ENCODE measurements at regions not wholly inside any gene's neighbourhood (a gene's known extent, or its start where the extent isn't known, plus 50 kb on each side); places are given as distances from the start of the nearest gene placed in this dataset.
A peak's percentile ranks its signal among the peaks of the same experiment; 100 is the strongest.

- no peak overlapping the region for H3K27ac ChIP-seq (ENCODE audit: extremely low read length, insufficient read depth, low read length)
- H3K27me3 ChIP-seq (ENCODE audit: control insufficient read depth in 1 of 2, insufficient read depth in 2 of 2, low read length in 2 of 2): no peaks in the 10 kb centered on the region
- FAIRE-seq (peak; percentile 34), ATAC-seq (no peak), DNase-seq (ENCODE audit: low spot score) (no peak)
- WGBS (ENCODE audit: low lambda C conversion rate): 55% methylated on average over 8 of the region's 8 CpGs
- H3K9ac ChIP-seq (ENCODE audit: insufficient read depth, low read depth, low read length): no peak overlapping the region
- intact Hi-C loops (cut with micrococcal nuclease; ENCODE audit: unreplicated experiment) (no loop called here), in situ Hi-C loops (cut with HindIII; ENCODE audit: extremely low pct_ligation_motif_present, low pct_unique_long_range_greater_than_20kb) (loop anchor here (10.0 kb wide), 1 partner anchor 159 kb away; no protein-coding TSS in a partner anchor)
- no peaks in the 10 kb centered on the region for H4K20me1 ChIP-seq (ENCODE audit: insufficient read depth, low read length)
- TF ChIP-seq ZMYM3 (CRISPR knock-in tag; IDR thresholded peaks at IDR 0.05) (0 out of 2 replicates have a peak, but pooled peaks have one; percentile 22), ZNF232 (CRISPR knock-in tag; IDR thresholded peaks at IDR 0.05; ENCODE audit: borderline replicate concordance) (no peak)
- peak overlapping the region in 1 of 3 experiments; percentile 43; a peak in 1 of 6 replicates for H3K4me3 ChIP-seq (replicated peaks in 1 of 3; ENCODE audit: insufficient read depth in 1 of 3, low read depth in 2 of 3, low read length in 3 of 3)
- no TSS peak for BruUV-seq (replicated peaks)
- H3K79me2 ChIP-seq (ENCODE audit: insufficient read depth, low read length): no peaks in the 10 kb centered on the region
- peak overlapping the region; percentile 61; the same call in 1 of the 2 replicates for H3K4me2 ChIP-seq (ENCODE audit: low read depth, low read length)
- ChIA-PET CTCF (ENCODE audit: low intra/inter-chr PET ratio, low total read pairs) (no interaction called here), POLR2A (interaction anchor here (0.9 kb wide), 1 partner anchor 460 kb away, joined by 5 read pairs; no protein-coding TSS in a partner anchor)
- no peaks in the 10 kb centered on the region for H3K36me3 ChIP-seq (replicated peaks in 1 of 2; ENCODE audit: control insufficient read depth in 1 of 2, insufficient read depth in 2 of 2, low read length in 2 of 2)
- H3K9me3 ChIP-seq (ENCODE audit: low read length): no peaks in the 10 kb centered on the region
- no peak overlapping the region for H2AFZ ChIP-seq (ENCODE audit: low read length)
- H3K4me1 ChIP-seq (ENCODE audit: insufficient read depth, low read length): peaks cover 39% of the 10 kb centered on the region
Measured at GRCh38 chrX:40473460-40474204, 107.1 kb upstream of the ATP6AP2 start.

- POLR2A ChIA-PET: no interaction called here
- H2AFZ ChIP-seq (ENCODE audit: low read length): no peak overlapping the region
- TF ChIP-seq MTA1 (CRISPR knock-in tag; IDR thresholded peaks at IDR 0.05; ENCODE audit: borderline replicate concordance): no peak
- 0 out of 2 replicates have a peak, but pooled peaks have one; percentile 12 for TF ChIP-seq TFDP2 (CRISPR knock-in tag; IDR thresholded peaks at IDR 0.05)
- TF ChIP-seq SPEN (CRISPR knock-in tag; IDR thresholded peaks at IDR 0.05; ENCODE audit: low read depth): no peak
- TF ChIP-seq FLYWCH1 (CRISPR knock-in tag; IDR thresholded peaks at IDR 0.05): no peak
- peak; percentile 22; the same call in 1 of the 2 replicates for TF ChIP-seq NFYC (CRISPR knock-in tag; IDR thresholded peaks at IDR 0.05)
- TF ChIP-seq FOXC1 (CRISPR knock-in tag; IDR thresholded peaks at IDR 0.05; ENCODE audit: borderline replicate concordance): no peak
- no peak for TF ChIP-seq SOX6 (IDR thresholded peaks at IDR 0.05)
- no peak for TF ChIP-seq SOX6 (CRISPR knock-in tag; IDR thresholded peaks at IDR 0.05)
- TF ChIP-seq TEAD2 (CRISPR knock-in tag; IDR thresholded peaks at IDR 0.05): no peak
Measured at GRCh38 chrX:40471965-40472648, 108.7 kb upstream of the ATP6AP2 start.

More at GRCh38 chrX:40471965-40472648, 108.7 kb upstream of the ATP6AP2 start:
- WGBS (ENCODE audit: low lambda C conversion rate): 0% methylated on average over 7 of the region's 16 CpGs
- CTCF ChIA-PET (ENCODE audit: low intra/inter-chr PET ratio, low total read pairs): no interaction called here
- Histone ChIP-seq H3K4me1 (ENCODE audit: insufficient read depth, low read length) (peaks cover 47% of the 10 kb centered on the region), H3K27ac (ENCODE audit: extremely low read length, insufficient read depth, low read length) (no peak overlapping the region), H3K4me2 (ENCODE audit: low read depth, low read length) (peak overlapping the region; percentile 69), H4K20me1 (ENCODE audit: insufficient read depth, low read length) (no peaks in the 10 kb centered on the region), H3K36me3 (replicated peaks in 1 of 2; ENCODE audit: control insufficient read depth in 1 of 2, insufficient read depth in 2 of 2, low read length in 2 of 2) (no peaks in the 10 kb centered on the region), H3K4me3 (replicated peaks in 1 of 3; ENCODE audit: insufficient read depth in 1 of 3, low read depth in 2 of 3, low read length in 3 of 3) (peak overlapping the region in 2 of 3 experiments; percentile 13 to 43; a peak in 2 of 6 replicates), H3K79me2 (ENCODE audit: insufficient read depth, low read length) (no peaks in the 10 kb centered on the region), H3K9ac (ENCODE audit: insufficient read depth, low read depth, low read length) (no peak overlapping the region), H3K9me3 (ENCODE audit: low read length) (no peaks in the 10 kb centered on the region), H3K27me3 (ENCODE audit: control insufficient read depth in 1 of 2, insufficient read depth in 2 of 2, low read length in 2 of 2) (no peaks in the 10 kb centered on the region)
- BruUV-seq (replicated peaks): no TSS peak
- in situ Hi-C loops (cut with HindIII; ENCODE audit: extremely low pct_ligation_motif_present, low pct_unique_long_range_greater_than_20kb) (loop anchor here (10.0 kb wide), 1 partner anchor 157 kb away; no protein-coding TSS in a partner anchor), intact Hi-C loops (cut with micrococcal nuclease; ENCODE audit: unreplicated experiment) (no loop called here)
- FAIRE-seq (no peak), DNase-seq (ENCODE audit: low spot score) (peak; percentile 35), ATAC-seq (peak; percentile 54)

Data from HepG2 (cell line).